Body of pancreas (tissue), 4 donors: ENCODE measurements at regions not wholly inside any gene's neighbourhood (a gene's known extent, or its start where the extent isn't known, plus 50 kb on each side); places are given as distances from the start of the nearest gene placed in this dataset.

Source experiments
- ATAC-seq: fragments of 150-250 bp; one replicate; pipeline ENCODE4 v1.9.1; 2016
- DNase-seq, 4 donors: peaks; one replicate each; pipeline ENCODE4 v3.0.0-alpha.2; 2019
- H3K27ac ChIP-seq, 4 donors: fragments of 200-600 bp; sonication (generic); 1 replicate in 3 of 4; 2 replicates in 1 of 4; pipeline versions ENCODE4 v1.5.1 to v1.6.1; 2016 to 2019; ENCODE audit warnings: mild to moderate bottlenecking in 1 of 4, mixed read lengths in 1 of 4, moderate library complexity in 1 of 4
- H3K27me3 ChIP-seq, 2 donors: fragments of 200-600 bp; sonication (generic); one replicate each; pipeline ENCODE4 v1.6.0; 2016; ENCODE audit warnings: mild to moderate bottlenecking in 1 of 2
- H3K36me3 ChIP-seq, 2 donors: fragments of 200-600 bp; sonication (generic); replicated peaks in 1 of 2; 2 replicates each; pipeline ENCODE4 v1.5.1; 2016; ENCODE audit warnings: low read depth in 2 of 2; ENCODE audit not compliant: insufficient read depth in 1 of 2
- H3K4me1 ChIP-seq: fragments of 200-600 bp; sonication (generic); one replicate; pipeline ENCODE4 v1.6.0; 2016
- H3K4me3 ChIP-seq, 2 donors: fragments of 200-600 bp; sonication (generic); 1 replicate in 1 of 2; 2 replicates in 1 of 2; pipeline ENCODE4 v1.5.1; 2016 to 2019
- H3K9me3 ChIP-seq, 3 donors: fragments of 200-600 bp; sonication (generic); 1 replicate in 2 of 3; 2 replicates in 1 of 3; pipeline ENCODE4 v1.5.1; 2016
- CTCF ChIP-seq, 7 experiments: fragments of 450-650 bp in 4 of 7; fragments of 200-600 bp in 3 of 7; sonication (generic) in 3 of 7; IDR thresholded peaks; one replicate each; pipeline ENCODE4 v1.5.1; 2016 to 2019; ENCODE audit warnings: antibody characterized with exemption in 7 of 7
- POLR2A ChIP-seq, 3 donors: fragments of 450-650 bp; IDR thresholded peaks; one replicate each; pipeline ENCODE4 v1.6.1; 2016; ENCODE audit warnings: antibody characterized with exemption in 3 of 3, mild to moderate bottlenecking in 2 of 3
- WGBS, 2 donors: methylation state at CpG; one replicate each; pipeline ENCODE4 v1.1.5; 2017; 5-methylcytosine and 5-hydroxymethylcytosine counted together
- intact Hi-C: fragments of 100-400 bp; cut with DNase I; formaldehyde crosslinking; loops from one replicate; pipeline ENCODE4 v1.15.1; 2023

- intact Hi-C loops: no loop called here
- Histone ChIP-seq H3K4me3 (no peak overlapping the region), H3K9me3 (no peaks in the 10 kb centered on the region), H3K27ac (no peak overlapping the region), H3K36me3 (no peaks in the 10 kb centered on the region), H3K27me3 (no peaks in the 10 kb centered on the region), H3K4me1 (no peaks in the 10 kb centered on the region)
- ATAC-seq (no peak), DNase-seq (no peak)
- no peak for TF ChIP-seq POLR2A (IDR thresholded peaks at IDR 0.05)
- no peak for TF ChIP-seq CTCF (IDR thresholded peaks at IDR 0.05)
- 81 to 83% methylated on average over 2 of the region's 2 CpGs for WGBS, 2 donors
Observed at GRCh38 chr17:70423562-70423961, 254.2 kb downstream of the KCNJ2 start.

- WGBS, 2 donors: 47 to 54% methylated on average over 3 of the region's 3 CpGs
Observed at GRCh38 chr17:70426752-70427151, 257.4 kb downstream of the KCNJ2 start.

GRCh38 chr17:70434536-70435490, 265.5 kb downstream of the KCNJ2 start:
- ATAC-seq (no peak), DNase-seq (no peak)
- intact Hi-C loops: no loop called here

More at GRCh38 chr17:70426752-70427151, 257.4 kb downstream of the KCNJ2 start:
- H3K4me3 ChIP-seq: no peak overlapping the region
- H3K27me3 ChIP-seq: no peaks in the 10 kb centered on the region
- H3K4me1 ChIP-seq: no peaks in the 10 kb centered on the region
- ATAC-seq (no peak), DNase-seq (no peak)
- no peaks in the 10 kb centered on the region for H3K36me3 ChIP-seq
- no peak overlapping the region for H3K27ac ChIP-seq
- no peak for TF ChIP-seq CTCF (IDR thresholded peaks at IDR 0.05)
- no peak for TF ChIP-seq POLR2A (IDR thresholded peaks at IDR 0.05)
- H3K9me3 ChIP-seq: no peaks in the 10 kb centered on the region
- intact Hi-C loops: no loop called here

GRCh38 chr17:70437656-70438055, 268.3 kb downstream of the KCNJ2 start:
- WGBS, 2 donors: 64 to 73% methylated on average over 5 of the region's 5 CpGs
- Histone ChIP-seq H3K9me3 (no peaks in the 10 kb centered on the region), H3K27ac (no peak overlapping the region), H3K4me1 (no peaks in the 10 kb centered on the region), H3K36me3 (no peaks in the 10 kb centered on the region), H3K4me3 (no peak overlapping the region), H3K27me3 (no peaks in the 10 kb centered on the region)
- TF ChIP-seq CTCF (IDR thresholded peaks at IDR 0.05): no peak
- TF ChIP-seq POLR2A (IDR thresholded peaks at IDR 0.05): no peak
- intact Hi-C loops: no loop called here
- ATAC-seq: no peak
- DNase-seq: no peak

More at GRCh38 chr17:70434536-70435490, 265.5 kb downstream of the KCNJ2 start:
- Histone ChIP-seq H3K9me3 (no peaks in the 10 kb centered on the region), H3K36me3 (no peaks in the 10 kb centered on the region), H3K4me1 (no peaks in the 10 kb centered on the region), H3K4me3 (no peak overlapping the region), H3K27me3 (no peaks in the 10 kb centered on the region), H3K27ac (no peak overlapping the region)
- WGBS, 2 donors: 72 to 78% methylated on average over 9 of the region's 9 CpGs
- TF ChIP-seq POLR2A (IDR thresholded peaks at IDR 0.05): no peak
- TF ChIP-seq CTCF (IDR thresholded peaks at IDR 0.05): no peak
